GM12892 (cell line): ENCODE measurements at regions not wholly inside any gene's neighbourhood (a gene's known extent, or its start where the extent isn't known, plus 50 kb on each side); places are given as distances from the start of the nearest gene placed in this dataset.

Experiments used
- POLR2A ChIP-seq: IDR thresholded peaks from 2 replicates; pipeline ENCODE4 v1.6.1; 2011; ENCODE audit warnings: low read depth, low read length, control low read depth
- POLR2AphosphoS5 ChIP-seq: IDR thresholded peaks from 2 replicates; pipeline ENCODE4 v1.6.1; 2011; ENCODE audit warnings: low read depth, low read length, control low read depth

DNA sequence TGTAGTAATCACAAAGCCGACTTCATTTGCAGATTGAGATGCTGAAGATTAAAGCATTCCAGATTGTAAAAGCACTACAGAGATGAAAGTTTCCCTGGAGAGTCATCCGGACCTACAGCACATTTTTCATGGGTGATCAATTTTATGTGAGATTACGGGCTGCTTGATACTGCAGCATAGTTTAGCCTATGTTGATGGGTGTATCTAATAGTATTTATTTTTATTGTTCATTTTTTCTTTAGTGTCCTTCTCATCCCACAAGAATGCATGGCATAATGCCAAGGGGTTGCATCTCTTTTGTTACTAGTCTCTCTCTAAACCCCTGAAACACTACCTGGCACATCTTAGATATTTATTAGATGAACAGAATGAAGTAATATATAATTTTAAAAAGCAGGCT, 240.4 kb downstream of the MBD2 start:
- TF ChIP-seq POLR2AphosphoS5 = no peak
- no peak for TF ChIP-seq POLR2A
